ENCODE measurements at regions not wholly inside any gene's neighbourhood (a gene's known extent, or its start where the extent isn't known, plus 50 kb on each side); places are given as distances from the start of the nearest gene placed in this dataset.

GRCh38 chr13:62551588-62551987 is 1135.9 kb upstream of the PCDH20 start (continued):
- no peak for TF ChIP-seq CTCF (conservative IDR thresholded peaks at IDR 0.05; ENCODE audit: low read depth in 2 of 2)

DNA sequence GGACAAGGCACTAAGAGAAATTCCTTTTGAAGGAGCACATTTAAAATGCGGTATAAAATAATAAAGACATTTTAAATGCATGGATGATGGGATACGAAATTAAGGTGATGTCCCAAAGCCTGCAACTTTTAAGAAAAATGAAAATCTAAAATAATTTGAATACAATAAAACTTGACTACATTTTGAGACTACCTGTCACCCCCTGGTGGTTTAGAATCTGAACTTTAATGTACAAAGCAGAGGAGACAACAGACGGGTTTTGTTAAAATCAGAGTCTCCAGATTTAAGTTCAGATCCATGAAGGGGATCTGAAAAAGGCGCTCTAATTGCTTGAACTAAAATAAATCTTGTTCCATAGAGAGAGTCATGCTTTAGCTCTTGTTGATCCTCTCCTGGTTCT is 1129.3 kb upstream of the PCDH20 start:
- H3K27ac Mint-ChIP-seq, result no peak overlapping the region
- H3K9me2 ChIP-seq (ENCODE audit: insufficient read depth), result no peaks in the 10 kb centered on the region
- no peak overlapping the region for H2AFZ ChIP-seq
- H3F3A ChIP-seq (replicated peaks; ENCODE audit: low read depth), result no peaks in the 10 kb centered on the region
- peak; percentile 21 for DNase-seq (ENCODE audit: low spot score)
- no peaks in the 10 kb centered on the region for H3K4me1 Mint-ChIP-seq
- no peak overlapping the region for H3K4me2 ChIP-seq
- no peaks in the 10 kb centered on the region for H3K27me3 ChIP-seq (ENCODE audit: insufficient read depth)
- no peaks in the 10 kb centered on the region for H3K36me3 Mint-ChIP-seq (ENCODE audit: low read depth)
- H3K4me3 Mint-ChIP-seq, result no peak overlapping the region
- no peak overlapping the region for H3K4me3 ChIP-seq
- H3K27ac ChIP-seq (ENCODE audit: low read depth), result no peak overlapping the region
- no peaks in the 10 kb centered on the region for H3K4me1 ChIP-seq (ENCODE audit: insufficient read depth)
- ATAC-seq, result no peak
- TF ChIP-seq POLR2AphosphoS5 (IDR thresholded peaks at IDR 0.05; ENCODE audit: low read depth) (no peak), JUNB (IDR thresholded peaks at IDR 0.05; ENCODE audit: unreplicated experiment) (no peak), CTCF (conservative IDR thresholded peaks at IDR 0.05; ENCODE audit: low read depth in 2 of 2) (peak in 1 of 2 experiments; percentile 45; a peak in 3 of 4 replicates)
- H3K9me3 Mint-ChIP-seq, result no peaks in the 10 kb centered on the region
- no peaks in the 10 kb centered on the region for H3K36me3 ChIP-seq (ENCODE audit: insufficient read depth)
- H3K79me2 ChIP-seq (replicated peaks; ENCODE audit: insufficient read depth), result no peaks in the 10 kb centered on the region
- no peaks in the 10 kb centered on the region for H3K27me3 Mint-ChIP-seq (ENCODE audit: insufficient read depth, low read depth, poor library complexity)
- H4K20me1 ChIP-seq (replicated peaks; ENCODE audit: insufficient read depth), result no peaks in the 10 kb centered on the region

GRCh38 chr13:62537593-62537992 is 1121.9 kb upstream of the PCDH20 start:
- ATAC-seq, result no peak
- no peaks in the 10 kb centered on the region for H3K4me1 Mint-ChIP-seq
- no peaks in the 10 kb centered on the region for H3K9me3 Mint-ChIP-seq

GRCh38 chr13:62525652-62526051 is 1110.0 kb upstream of the PCDH20 start:
- no peaks in the 10 kb centered on the region for H3K27me3 Mint-ChIP-seq (ENCODE audit: insufficient read depth, low read depth, poor library complexity)
- H3K36me3 Mint-ChIP-seq (ENCODE audit: low read depth), result no peaks in the 10 kb centered on the region
- H3K4me1 Mint-ChIP-seq, result peaks cover 11% of the 10 kb centered on the region; the same call in 2 of the 3 replicates
- no peak for TF ChIP-seq ZNF331 (CRISPR knock-in tag; IDR thresholded peaks at IDR 0.05; ENCODE audit: low read depth)
- TF ChIP-seq NANOG (IDR thresholded peaks at IDR 0.05; ENCODE audit: borderline replicate concordance), result no peak

More at GRCh38 chr13:62537593-62537992, 1121.9 kb upstream of the PCDH20 start:
- H3K4me2 ChIP-seq, result no peak overlapping the region
- H3F3A ChIP-seq (replicated peaks; ENCODE audit: low read depth), result no peaks in the 10 kb centered on the region
- Mint-ChIP-seq H3K4me3 (no peak overlapping the region), H3K27me3 (ENCODE audit: insufficient read depth, low read depth, poor library complexity) (no peaks in the 10 kb centered on the region), H3K27ac (no peak overlapping the region), H3K36me3 (ENCODE audit: low read depth) (no peaks in the 10 kb centered on the region)
- H3K79me2 ChIP-seq (replicated peaks; ENCODE audit: insufficient read depth), result no peaks in the 10 kb centered on the region
- no peaks in the 10 kb centered on the region for H4K20me1 ChIP-seq (replicated peaks; ENCODE audit: insufficient read depth)
- no peak overlapping the region for H3K27ac ChIP-seq (ENCODE audit: low read depth)
- no peak for DNase-seq (ENCODE audit: low spot score)
- TF ChIP-seq POLR2AphosphoS5 (IDR thresholded peaks at IDR 0.05; ENCODE audit: low read depth), result no peak
- TF ChIP-seq CREB1 (CRISPR knock-in tag; IDR thresholded peaks at IDR 0.05; ENCODE audit: low read depth), result no peak
- TF ChIP-seq EZH2phosphoT487 (IDR thresholded peaks at IDR 0.05; ENCODE audit: unreplicated experiment), result no peak
- H2AFZ ChIP-seq, result no peak overlapping the region
- H3K9me2 ChIP-seq (ENCODE audit: insufficient read depth), result no peaks in the 10 kb centered on the region
- no peak overlapping the region for H3K4me3 ChIP-seq
- no peaks in the 10 kb centered on the region for H3K36me3 ChIP-seq (ENCODE audit: insufficient read depth)
- H3K27me3 ChIP-seq (ENCODE audit: insufficient read depth), result no peaks in the 10 kb centered on the region
- H3K4me1 ChIP-seq (ENCODE audit: insufficient read depth), result no peaks in the 10 kb centered on the region

More at GRCh38 chr13:62525652-62526051, 1110.0 kb upstream of the PCDH20 start:
- H3K4me3 Mint-ChIP-seq, result no peak overlapping the region
- Histone ChIP-seq H3K79me2 (replicated peaks; ENCODE audit: insufficient read depth) (no peaks in the 10 kb centered on the region), H3K9me2 (ENCODE audit: insufficient read depth) (no peaks in the 10 kb centered on the region), H3K36me3 (ENCODE audit: insufficient read depth) (no peaks in the 10 kb centered on the region), H3K4me3 (no peak overlapping the region), H3K27ac (ENCODE audit: low read depth) (no peak overlapping the region), H3F3A (replicated peaks; ENCODE audit: low read depth) (no peaks in the 10 kb centered on the region), H3K27me3 (ENCODE audit: insufficient read depth) (no peaks in the 10 kb centered on the region), H3K4me1 (ENCODE audit: insufficient read depth) (0 out of 2 replicates have a peak, but pooled peaks cover 5% of the 10 kb centered on the region), H4K20me1 (replicated peaks; ENCODE audit: insufficient read depth) (no peaks in the 10 kb centered on the region), H2AFZ (no peak overlapping the region), H3K4me2 (no peak overlapping the region)
- DNase-seq (ENCODE audit: low spot score) (no peak), ATAC-seq (no peak)
- H3K27ac Mint-ChIP-seq, result no peak overlapping the region
- H3K9me3 Mint-ChIP-seq, result no peaks in the 10 kb centered on the region

All from GM23338 (cell line).